ENCODE measurements at regions not wholly inside any gene's neighbourhood (a gene's known extent, or its start where the extent isn't known, plus 50 kb on each side); places are given as distances from the start of the nearest gene placed in this dataset.

- TF ChIP-seq CTCF (IDR thresholded peaks at IDR 0.05; ENCODE audit: low read depth, low read length) = no peak
- POLR2A ChIA-PET = no interaction called here
Observed at GRCh38 chr7:63008366-63008765, 990.3 kb upstream of the ZNF722 start.

GRCh38 chr7:63009771-63010170 is 988.9 kb upstream of the ZNF722 start:
- Histone ChIP-seq H3K9me3 (ENCODE audit: control insufficient read depth, insufficient read depth, low read length) (peaks cover 39% of the 10 kb centered on the region), H3K27me3 (ENCODE audit: control insufficient read depth, insufficient read depth, low read length) (no peaks in the 10 kb centered on the region), H3K4me3 (ENCODE audit: low read depth, low read length) (no peak overlapping the region), H3K27ac (ENCODE audit: low read depth, low read length) (no peak overlapping the region)
- no peak for DNase-seq (ENCODE audit: low read depth, low spot score)
- no peak for TF ChIP-seq CTCF (IDR thresholded peaks at IDR 0.05; ENCODE audit: low read depth, low read length)
- ChIA-PET POLR2A (no interaction called here), CTCF (no interaction called here)

More at GRCh38 chr7:63008366-63008765, 990.3 kb upstream of the ZNF722 start:
- Histone ChIP-seq H3K27me3 (ENCODE audit: control insufficient read depth, insufficient read depth, low read length) (no peaks in the 10 kb centered on the region), H3K27ac (ENCODE audit: low read depth, low read length) (no peak overlapping the region), H3K4me3 (ENCODE audit: low read depth, low read length) (no peak overlapping the region), H3K9me3 (ENCODE audit: control insufficient read depth, insufficient read depth, low read length) (peaks cover 25% of the 10 kb centered on the region)
- no peak for DNase-seq (ENCODE audit: low read depth, low spot score)
- CTCF ChIA-PET = no interaction called here

GRCh38 chr7:63012633-63013183 is 985.9 kb upstream of the ZNF722 start:
- Histone ChIP-seq H3K9me3 (ENCODE audit: control insufficient read depth, insufficient read depth, low read length) (peaks cover 61% of the 10 kb centered on the region), H3K4me3 (ENCODE audit: low read depth, low read length) (no peak overlapping the region), H3K27me3 (ENCODE audit: control insufficient read depth, insufficient read depth, low read length) (no peaks in the 10 kb centered on the region), H3K27ac (ENCODE audit: low read depth, low read length) (no peak overlapping the region)
- no peak for TF ChIP-seq CTCF (IDR thresholded peaks at IDR 0.05; ENCODE audit: low read depth, low read length)
- CTCF ChIA-PET = no interaction called here
- DNase-seq (ENCODE audit: low read depth, low spot score) = no peak
- POLR2A ChIA-PET = no interaction called here

GRCh38 chr7:63014792-63015191 is 983.9 kb upstream of the ZNF722 start:
- TF ChIP-seq CTCF (IDR thresholded peaks at IDR 0.05; ENCODE audit: low read depth, low read length) = no peak
- H3K27me3 ChIP-seq (ENCODE audit: control insufficient read depth, insufficient read depth, low read length) = no peaks in the 10 kb centered on the region
- POLR2A ChIA-PET = no interaction called here
- peaks cover 60% of the 10 kb centered on the region for H3K9me3 ChIP-seq (ENCODE audit: control insufficient read depth, insufficient read depth, low read length)
- H3K4me3 ChIP-seq (ENCODE audit: low read depth, low read length) = no peak overlapping the region
- DNase-seq (ENCODE audit: low read depth, low spot score) = no peak
- no peak overlapping the region for H3K27ac ChIP-seq (ENCODE audit: low read depth, low read length)
- CTCF ChIA-PET = no interaction called here

GRCh38 chr7:63023182-63023787 is 975.4 kb upstream of the ZNF722 start:
- TF ChIP-seq CTCF (IDR thresholded peaks at IDR 0.05; ENCODE audit: low read depth, low read length) = no peak
- no peak for DNase-seq (ENCODE audit: low read depth, low spot score)
- no peak overlapping the region for H3K4me3 ChIP-seq (ENCODE audit: low read depth, low read length)
- peaks cover 37% of the 10 kb centered on the region for H3K9me3 ChIP-seq (ENCODE audit: control insufficient read depth, insufficient read depth, low read length)
- POLR2A ChIA-PET = no interaction called here
- H3K27ac ChIP-seq (ENCODE audit: low read depth, low read length) = no peak overlapping the region
- CTCF ChIA-PET = no interaction called here
- no peaks in the 10 kb centered on the region for H3K27me3 ChIP-seq (ENCODE audit: control insufficient read depth, insufficient read depth, low read length)

All from AG04450 (cell line).